ENCODE measurements at regions not wholly inside any gene's neighbourhood (a gene's known extent, or its start where the extent isn't known, plus 50 kb on each side); places are given as distances from the start of the nearest gene placed in this dataset.

DNA sequence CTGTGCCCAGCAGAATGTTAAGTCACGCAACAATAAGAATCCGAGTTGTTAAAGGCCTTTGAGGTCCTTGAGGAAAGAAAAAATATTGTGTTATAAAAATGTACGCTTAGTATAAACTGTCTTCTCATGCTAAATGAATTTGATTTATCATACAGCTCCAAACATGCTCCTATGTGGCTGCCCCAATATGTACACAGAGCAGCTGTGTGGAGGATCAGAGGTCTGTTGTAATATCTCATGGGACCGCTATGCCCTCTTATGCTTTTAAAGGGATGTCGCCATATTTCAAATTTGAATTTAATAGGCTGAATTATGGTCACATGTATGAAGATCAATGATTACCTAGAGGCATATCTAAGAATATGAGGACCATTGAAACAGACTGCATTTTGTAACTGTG is 90.2 kb downstream of the SLC5A7 start:
- no peaks in the 10 kb centered on the region for H3K27me3 ChIP-seq
- TF ChIP-seq, protein P1, sequence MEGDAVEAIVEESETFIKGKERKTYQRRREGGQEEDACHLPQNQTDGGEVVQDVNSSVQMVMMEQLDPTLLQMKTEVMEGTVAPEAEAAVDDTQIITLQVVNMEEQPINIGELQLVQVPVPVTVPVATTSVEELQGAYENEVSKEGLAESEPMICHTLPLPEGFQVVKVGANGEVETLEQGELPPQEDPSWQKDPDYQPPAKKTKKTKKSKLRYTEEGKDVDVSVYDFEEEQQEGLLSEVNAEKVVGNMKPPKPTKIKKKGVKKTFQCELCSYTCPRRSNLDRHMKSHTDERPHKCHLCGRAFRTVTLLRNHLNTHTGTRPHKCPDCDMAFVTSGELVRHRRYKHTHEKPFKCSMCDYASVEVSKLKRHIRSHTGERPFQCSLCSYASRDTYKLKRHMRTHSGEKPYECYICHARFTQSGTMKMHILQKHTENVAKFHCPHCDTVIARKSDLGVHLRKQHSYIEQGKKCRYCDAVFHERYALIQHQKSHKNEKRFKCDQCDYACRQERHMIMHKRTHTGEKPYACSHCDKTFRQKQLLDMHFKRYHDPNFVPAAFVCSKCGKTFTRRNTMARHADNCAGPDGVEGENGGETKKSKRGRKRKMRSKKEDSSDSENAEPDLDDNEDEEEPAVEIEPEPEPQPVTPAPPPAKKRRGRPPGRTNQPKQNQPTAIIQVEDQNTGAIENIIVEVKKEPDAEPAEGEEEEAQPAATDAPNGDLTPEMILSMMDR (IDR thresholded peaks at IDR 0.05), result no peak
- H3K4me3 ChIP-seq, result no peak overlapping the region
- H3K27ac ChIP-seq, result no peak overlapping the region
- no peak for DNase-seq (ENCODE audit: low spot score)
- H3K4me1 ChIP-seq, result no peaks in the 10 kb centered on the region
- no peaks in the 10 kb centered on the region for H3K9me3 ChIP-seq
- no peaks in the 10 kb centered on the region for H3K36me3 ChIP-seq

DNA sequence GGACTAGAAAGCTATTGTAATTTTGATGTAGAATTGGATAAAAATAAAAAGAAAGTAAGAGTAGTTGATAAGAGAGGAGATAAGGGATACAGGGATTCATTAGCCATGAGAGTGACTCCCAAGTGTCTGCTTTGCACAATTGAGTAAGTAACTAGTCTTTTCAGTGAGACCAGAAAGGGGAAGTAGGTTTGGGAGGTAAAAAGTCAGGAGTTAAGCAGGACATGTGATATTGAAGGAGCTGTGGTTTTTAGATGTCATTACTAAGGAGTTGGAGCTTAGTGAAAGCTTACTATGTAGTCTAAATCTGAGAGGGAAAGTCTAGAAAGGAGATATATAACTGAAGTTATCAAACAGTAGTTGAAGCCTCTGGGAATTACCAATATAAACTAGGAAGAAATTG is 93.4 kb downstream of the SLC5A7 start:
- no peak for DNase-seq (ENCODE audit: low spot score)
- no peaks in the 10 kb centered on the region for H3K27me3 ChIP-seq
- no peaks in the 10 kb centered on the region for H3K36me3 ChIP-seq
- no peaks in the 10 kb centered on the region for H3K9me3 ChIP-seq
- H3K4me3 ChIP-seq, result no peak overlapping the region
- H3K27ac ChIP-seq, result no peak overlapping the region
- TF ChIP-seq, protein P1 (IDR thresholded peaks at IDR 0.05), result no peak
- H3K4me1 ChIP-seq, result no peaks in the 10 kb centered on the region

DNA sequence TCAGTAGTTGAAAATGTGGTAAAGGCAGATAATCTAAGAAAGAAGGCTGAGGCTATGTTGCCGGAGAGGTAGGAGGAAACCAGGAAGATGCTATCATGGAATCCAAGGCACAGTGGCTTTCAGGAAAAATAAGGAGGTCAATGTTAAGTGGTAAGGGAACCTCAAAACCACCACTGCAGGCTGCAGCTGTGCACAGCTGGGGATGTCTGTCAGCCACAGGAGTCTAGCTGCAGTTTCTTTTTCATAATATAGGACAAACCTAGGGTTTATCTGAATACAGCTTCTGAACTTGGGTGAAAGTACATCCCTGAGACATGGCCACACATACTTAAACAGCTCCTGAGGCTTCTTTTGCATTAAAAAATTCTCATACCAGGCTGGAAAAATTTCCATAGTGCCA is 93.9 kb downstream of the SLC5A7 start:
- H3K9me3 ChIP-seq, result no peaks in the 10 kb centered on the region
- DNase-seq (ENCODE audit: low spot score), result no peak
- H3K4me3 ChIP-seq, result no peak overlapping the region
- H3K36me3 ChIP-seq, result no peaks in the 10 kb centered on the region
- no peaks in the 10 kb centered on the region for H3K27me3 ChIP-seq
- H3K4me1 ChIP-seq, result no peaks in the 10 kb centered on the region
- TF ChIP-seq, protein P1 (IDR thresholded peaks at IDR 0.05), result no peak
- H3K27ac ChIP-seq, result no peak overlapping the region

DNA sequence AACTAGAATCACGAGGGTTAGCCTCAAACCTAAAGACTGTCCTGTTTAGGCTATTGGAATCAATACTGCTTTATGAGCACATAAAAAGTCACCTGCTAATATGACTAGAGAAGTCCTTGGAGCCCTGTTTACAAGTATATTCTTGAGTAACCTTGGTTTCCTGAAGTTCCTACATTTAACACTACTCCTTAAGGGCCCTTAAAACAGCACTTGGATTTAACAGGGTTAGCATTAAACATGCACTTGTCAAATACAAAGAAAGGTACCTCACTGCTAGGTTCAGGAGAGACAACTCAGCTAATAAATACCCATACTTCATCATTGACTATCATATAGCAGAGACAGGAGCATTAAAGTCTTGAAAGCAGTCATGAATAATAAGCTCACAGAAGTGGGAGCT is 96.7 kb downstream of the SLC5A7 start:
- TF ChIP-seq, protein P1 (IDR thresholded peaks at IDR 0.05), result no peak
- no peaks in the 10 kb centered on the region for H3K36me3 ChIP-seq
- no peaks in the 10 kb centered on the region for H3K27me3 ChIP-seq
- H3K4me3 ChIP-seq, result no peak overlapping the region
- no peak for DNase-seq (ENCODE audit: low spot score)
- no peak overlapping the region for H3K27ac ChIP-seq
- no peaks in the 10 kb centered on the region for H3K4me1 ChIP-seq
- H3K9me3 ChIP-seq, result no peaks in the 10 kb centered on the region

DNA sequence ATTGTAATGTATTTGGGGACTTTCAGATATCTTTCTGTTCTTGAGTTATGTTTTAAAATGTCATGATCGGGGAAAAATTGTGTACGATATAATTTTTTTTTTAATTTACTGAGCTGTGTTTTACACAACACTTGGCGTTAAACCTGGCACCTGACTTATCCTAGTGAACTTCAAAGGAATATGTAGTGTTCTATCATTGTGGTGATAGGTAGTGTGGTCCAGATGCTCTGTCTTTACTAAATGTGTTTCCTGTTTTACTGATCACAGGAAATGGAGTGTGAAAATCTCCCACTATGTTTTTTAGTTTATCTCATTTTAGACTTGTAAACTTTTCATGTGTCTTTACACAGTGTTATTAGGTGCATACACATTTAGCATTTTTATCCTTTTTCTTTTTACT is 98.0 kb downstream of the SLC5A7 start:
- H3K4me3 ChIP-seq, result no peak overlapping the region
- no peaks in the 10 kb centered on the region for H3K4me1 ChIP-seq
- H3K9me3 ChIP-seq, result no peaks in the 10 kb centered on the region
- H3K27ac ChIP-seq, result no peak overlapping the region
- TF ChIP-seq, protein P1 (IDR thresholded peaks at IDR 0.05), result no peak
- H3K36me3 ChIP-seq, result no peaks in the 10 kb centered on the region
- DNase-seq (ENCODE audit: low spot score), result no peak
- no peaks in the 10 kb centered on the region for H3K27me3 ChIP-seq

DNA sequence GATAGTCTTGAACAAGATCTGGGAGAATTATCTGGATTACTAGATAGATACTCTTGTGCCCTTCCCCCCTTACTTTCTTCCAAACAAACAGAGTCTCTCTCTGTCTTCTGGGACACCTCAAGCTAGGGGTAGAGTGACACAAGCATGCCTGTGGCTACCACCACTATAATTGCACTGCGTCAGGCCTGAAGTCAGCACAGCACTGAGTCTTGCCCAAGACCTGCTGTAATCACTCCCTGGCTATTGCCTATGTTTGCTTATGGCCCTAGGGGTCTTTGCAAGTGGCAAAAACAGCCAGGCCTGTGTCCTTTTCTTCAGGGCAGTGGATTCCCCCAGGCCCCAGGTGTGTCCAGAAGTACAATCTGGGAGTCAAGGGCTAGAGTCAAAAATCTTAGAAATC is 106.6 kb downstream of the SLC5A7 start:
- TF ChIP-seq, protein P1 (IDR thresholded peaks at IDR 0.05), result no peak
- no peaks in the 10 kb centered on the region for H3K36me3 ChIP-seq
- DNase-seq (ENCODE audit: low spot score), result no peak
- H3K9me3 ChIP-seq, result no peaks in the 10 kb centered on the region
- no peaks in the 10 kb centered on the region for H3K4me1 ChIP-seq
- no peak overlapping the region for H3K4me3 ChIP-seq
- H3K27ac ChIP-seq, result no peak overlapping the region
- no peaks in the 10 kb centered on the region for H3K27me3 ChIP-seq

Data from right atrium auricular region (tissue), 2 donors.